Stimulated activated CD4-positive, alpha-beta T cell treated with anti-CD3 and anti-CD28 coated beads, TNF-alpha, amount 100 ng/mL, for 1 hour (primary cell): ENCODE measurements at regions not wholly inside any gene's neighbourhood (a gene's known extent, or its start where the extent isn't known, plus 50 kb on each side); places are given as distances from the start of the nearest gene placed in this dataset.
"Not testable (repeated sequence)": the region's sequence is repeated elsewhere in the genome, so short reads cannot be mapped to it uniquely, and the experiment has no call there.

Experiments used
- DNase-seq, 3 donors: peaks; one replicate each; pipeline ENCODE4 v3.0.0-alpha.2; 2020; ENCODE audit warnings: low read depth in 3 of 3, low spot score in 1 of 3

DNA sequence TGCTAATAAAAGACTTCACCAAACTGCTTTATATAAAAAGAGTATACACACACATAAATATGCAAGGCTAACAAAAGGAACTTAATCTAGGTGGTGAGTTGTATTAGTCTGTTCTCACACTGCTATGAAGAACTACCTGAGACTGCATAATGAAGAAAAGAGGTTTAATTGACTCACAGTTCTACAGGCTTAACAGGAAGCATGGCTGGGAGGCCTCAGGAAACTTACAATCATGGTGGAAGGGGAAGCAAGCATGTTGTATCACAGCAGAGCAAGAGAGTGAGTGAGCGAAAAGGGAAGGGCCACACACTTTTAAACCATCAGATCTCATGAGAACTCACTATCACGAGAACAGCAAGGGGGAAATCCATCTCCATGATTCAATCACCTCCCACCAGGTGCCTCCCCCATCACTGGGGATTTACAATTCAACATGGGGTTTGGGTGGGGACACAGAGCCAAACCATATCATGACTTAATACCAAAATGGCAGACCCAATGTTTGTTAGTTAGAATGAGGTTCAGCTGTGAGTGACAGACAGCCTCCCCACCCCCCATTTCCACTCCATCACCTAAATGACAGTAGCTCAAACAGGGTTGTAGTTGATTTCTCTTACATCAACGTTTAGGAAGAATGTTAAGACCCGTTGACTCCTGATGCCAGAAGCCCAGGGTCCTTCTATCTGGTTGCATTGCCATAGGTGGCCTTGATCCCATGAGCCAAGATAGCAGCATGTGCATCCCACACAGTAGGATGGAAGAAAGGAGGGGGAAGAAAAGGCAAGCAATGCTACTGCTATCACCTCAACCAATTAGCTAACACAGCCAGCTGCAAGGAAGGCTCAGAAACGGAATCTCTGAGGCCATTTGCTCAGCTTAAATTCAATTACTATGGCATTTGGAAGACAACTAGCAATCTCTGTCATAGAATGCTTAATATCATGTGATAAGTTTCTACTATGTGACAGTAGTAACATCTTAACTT, 77.0 kb downstream of the CCDC71L start:
- no peak for DNase-seq

GRCh38 chr7:106583100-106583499, 77.9 kb downstream of the CCDC71L start:
- no peak for DNase-seq

DNA sequence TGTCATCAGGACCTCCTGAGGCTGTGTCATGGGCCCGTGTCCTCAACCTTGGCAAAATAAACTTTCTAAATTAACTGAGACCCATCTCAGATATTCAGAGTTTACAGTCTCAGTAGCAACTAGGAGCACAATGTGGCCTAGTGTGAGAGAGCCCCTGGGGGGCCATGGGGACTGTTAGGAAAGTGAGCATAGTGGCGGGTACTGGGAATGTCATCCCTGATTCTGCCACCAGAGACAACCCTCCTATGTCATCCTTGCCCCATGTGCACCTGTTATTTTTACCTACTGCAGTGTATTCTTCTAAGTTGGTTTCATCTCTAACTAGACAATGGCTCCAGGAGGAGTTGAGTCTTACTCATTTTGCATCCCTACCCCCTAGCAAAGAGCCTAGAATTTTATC, 78.6 kb downstream of the CCDC71L start:
- no peak for DNase-seq

- DNase-seq: not testable (repeated sequence)
These were observed 81.9 kb downstream of the CCDC71L start for GRCh38 chr7:106579086-106579485.

- DNase-seq: no peak
These were observed 85.7 kb downstream of the CCDC71L start for GRCh38 chr7:106575138-106575823.

DNA sequence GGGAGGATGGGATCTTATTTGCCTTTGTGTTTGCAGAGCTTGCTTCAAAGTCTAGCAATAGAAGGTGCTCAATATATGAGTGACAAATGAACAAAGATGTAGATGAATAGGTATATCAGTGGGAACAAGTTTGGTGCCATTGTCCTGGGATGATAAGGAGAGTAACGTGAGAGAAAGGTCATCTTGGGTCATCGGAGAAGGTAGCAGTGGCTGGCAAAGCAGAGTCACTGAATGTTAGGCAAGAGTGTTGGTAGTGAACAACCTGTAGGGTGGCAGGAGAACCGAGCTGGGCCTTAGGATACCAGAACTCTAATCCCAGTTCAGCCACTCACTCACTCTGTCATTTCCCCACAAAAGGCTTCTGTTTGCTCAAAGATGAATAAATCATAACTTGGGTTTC, 87.2 kb downstream of the CCDC71L start:
- DNase-seq: no peak

- DNase-seq: no peak
These were observed 87.8 kb downstream of the CCDC71L start for GRCh38 chr7:106573125-106573663.

GRCh38 chr7:106572394-106573124, 88.4 kb downstream of the CCDC71L start:
- DNase-seq: no peak

DNA sequence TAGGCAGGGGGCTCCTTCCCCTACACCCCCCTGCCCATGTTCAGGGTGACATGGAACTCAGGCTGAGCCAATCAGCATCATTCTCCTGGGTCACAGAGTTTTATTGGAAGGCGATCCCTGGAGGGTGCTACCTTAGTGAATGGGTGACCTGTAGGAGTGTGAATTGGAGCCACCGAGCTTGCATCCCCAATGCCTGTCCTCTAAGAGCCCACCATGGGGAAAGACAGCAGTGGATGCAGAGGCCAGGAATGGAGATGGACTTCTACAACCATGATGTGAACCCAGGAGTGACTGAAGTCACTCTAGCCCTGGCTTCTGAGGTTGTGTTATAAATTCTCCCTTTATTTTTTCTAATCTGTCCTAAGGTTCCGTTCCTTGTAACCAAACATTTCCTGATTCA, 89.4 kb downstream of the CCDC71L start:
- DNase-seq: no peak

- DNase-seq: no peak
These were observed 90.0 kb downstream of the CCDC71L start for GRCh38 chr7:106570948-106571418.

DNA sequence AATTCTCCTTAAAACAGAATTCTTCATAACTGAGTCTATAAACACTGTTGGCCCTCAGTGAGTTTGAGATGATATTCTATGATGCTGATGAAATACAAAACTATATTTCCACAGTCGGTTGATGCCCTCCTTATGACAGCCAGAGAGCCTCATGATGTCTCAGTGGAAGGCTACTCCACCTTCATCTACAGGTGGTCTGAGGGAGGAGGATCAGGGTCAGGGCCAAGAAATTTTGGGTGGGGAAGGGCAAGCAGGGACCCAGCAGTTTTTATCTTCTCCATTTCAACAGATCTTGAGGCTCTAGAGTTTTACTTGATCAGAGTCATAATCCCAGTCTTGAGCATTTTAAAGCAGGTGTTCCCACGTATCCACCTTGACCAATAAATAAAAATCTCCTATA, 90.8 kb downstream of the CCDC71L start:
- DNase-seq: no peak

- DNase-seq: no peak
These were observed 91.4 kb downstream of the CCDC71L start for GRCh38 chr7:106569500-106569929.

DNA sequence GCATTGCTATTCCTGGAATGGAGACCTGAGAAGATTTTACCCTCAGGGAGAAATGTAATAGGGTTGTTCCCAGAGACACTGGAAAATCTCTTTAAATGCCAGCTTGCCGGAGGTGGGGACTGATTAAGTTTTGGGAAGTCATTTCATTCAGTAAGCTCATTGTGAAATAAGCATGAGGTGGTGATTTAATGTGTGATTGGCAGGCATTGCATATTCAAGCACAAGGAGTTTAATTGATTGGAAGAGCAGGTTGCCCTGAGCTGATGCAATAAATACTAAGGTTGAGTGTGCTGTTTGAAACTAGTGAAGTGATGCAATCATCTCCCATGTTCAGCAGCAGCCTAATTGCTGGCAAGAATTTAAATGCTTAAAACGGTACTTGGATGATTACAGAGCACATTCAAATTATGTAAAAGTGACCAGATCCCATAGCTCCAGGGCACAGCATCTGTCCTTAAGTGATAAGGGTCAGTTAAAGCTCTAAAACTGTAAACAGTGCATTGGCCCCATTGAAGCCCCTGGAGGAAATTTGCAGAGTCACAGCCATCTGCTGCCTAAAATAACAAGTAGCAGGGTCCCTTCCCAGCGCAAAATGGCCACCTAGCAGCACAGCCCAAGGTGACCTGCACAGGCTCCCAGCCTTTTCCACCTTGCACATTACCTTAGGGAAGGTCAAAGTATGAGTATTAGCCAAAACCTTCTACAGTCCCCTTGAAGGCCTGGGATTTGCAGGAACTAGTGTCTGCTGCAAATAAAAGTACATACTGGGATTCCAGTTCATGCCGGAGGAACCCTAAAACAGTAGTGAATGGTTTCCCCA, 92.1 kb downstream of the CCDC71L start:
- DNase-seq: no peak

GRCh38 chr7:106568002-106568679, 92.8 kb downstream of the CCDC71L start:
- no peak for DNase-seq

DNA sequence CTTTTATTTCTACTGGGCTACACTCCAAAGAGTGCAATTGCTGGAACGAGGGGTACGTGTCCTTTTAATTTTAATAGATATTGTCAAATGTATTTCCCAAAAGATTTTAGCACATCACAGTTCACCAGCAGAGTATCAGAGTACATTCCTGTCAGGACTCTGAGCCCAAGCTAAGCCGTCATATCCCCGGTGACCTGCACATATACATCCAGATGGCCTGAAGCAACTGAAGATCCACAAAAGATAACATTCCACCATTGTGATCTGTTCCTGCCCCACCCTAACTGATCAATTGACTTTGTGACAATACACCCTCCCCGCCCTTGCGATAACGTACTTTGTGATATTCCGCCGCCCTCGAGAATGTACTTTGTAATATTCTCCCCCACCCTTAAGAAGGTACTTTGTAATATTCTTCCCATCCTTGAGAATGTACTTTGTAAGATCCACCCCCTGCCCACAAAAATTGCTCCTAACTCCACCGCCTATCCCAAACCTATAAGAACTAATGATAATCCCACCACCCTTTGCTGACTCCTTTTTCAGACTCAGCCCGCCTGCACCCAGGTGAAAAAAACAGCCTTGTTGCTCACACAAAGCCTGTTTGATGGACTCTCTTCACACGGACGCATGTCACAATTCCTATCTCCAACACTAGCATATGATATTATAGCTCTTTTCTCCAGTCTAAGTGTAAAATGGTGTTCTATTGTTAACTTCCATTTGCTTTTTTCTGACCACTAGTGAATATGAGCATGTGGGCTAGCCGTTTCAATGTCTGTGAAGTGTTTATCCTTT, 93.6 kb downstream of the CCDC71L start:
- not testable (repeated sequence) for DNase-seq

DNA sequence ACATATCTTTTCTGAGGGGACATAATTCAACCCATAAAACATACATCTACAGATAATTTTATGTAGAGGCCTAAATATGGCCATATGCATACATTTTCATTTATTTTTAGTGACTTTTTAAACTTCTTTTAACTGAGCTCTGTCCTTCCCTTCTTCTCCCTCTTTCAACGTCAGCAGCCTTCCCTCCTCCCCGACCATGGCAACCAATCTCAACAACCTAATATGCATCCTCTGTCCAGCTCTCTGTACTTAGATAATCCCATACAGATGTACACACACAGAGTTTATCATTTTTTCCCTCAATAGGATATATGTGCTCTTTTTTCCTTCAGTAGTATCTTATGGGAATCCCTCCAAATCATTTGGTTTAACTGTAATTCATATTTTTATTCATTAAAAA, 94.3 kb downstream of the CCDC71L start:
- DNase-seq: no peak

DNA sequence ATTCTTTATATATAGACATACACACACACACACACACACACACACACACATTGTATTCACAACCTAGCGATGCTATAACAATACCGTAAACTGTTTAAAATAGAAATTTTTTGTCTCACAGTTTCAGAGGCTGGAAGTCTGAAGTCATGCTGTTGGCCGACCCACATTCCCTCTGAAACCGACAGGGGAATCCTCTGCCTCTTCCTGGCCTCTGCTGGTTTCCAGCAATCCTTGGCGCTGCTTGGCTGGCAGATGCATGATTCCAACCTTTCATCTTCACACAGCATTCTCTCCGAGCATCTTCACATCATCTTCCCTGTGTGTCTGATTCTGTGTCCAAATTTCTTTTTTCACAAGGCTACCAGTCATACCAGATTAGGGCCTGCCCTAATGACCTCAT, 94.8 kb downstream of the CCDC71L start:
- no peak for DNase-seq

GRCh38 chr7:106565428-106565827, 95.5 kb downstream of the CCDC71L start:
- no peak for DNase-seq
